ENCODE measurements at regions not wholly inside any gene's neighbourhood (a gene's known extent, or its start where the extent isn't known, plus 50 kb on each side); places are given as distances from the start of the nearest gene placed in this dataset.

DNA sequence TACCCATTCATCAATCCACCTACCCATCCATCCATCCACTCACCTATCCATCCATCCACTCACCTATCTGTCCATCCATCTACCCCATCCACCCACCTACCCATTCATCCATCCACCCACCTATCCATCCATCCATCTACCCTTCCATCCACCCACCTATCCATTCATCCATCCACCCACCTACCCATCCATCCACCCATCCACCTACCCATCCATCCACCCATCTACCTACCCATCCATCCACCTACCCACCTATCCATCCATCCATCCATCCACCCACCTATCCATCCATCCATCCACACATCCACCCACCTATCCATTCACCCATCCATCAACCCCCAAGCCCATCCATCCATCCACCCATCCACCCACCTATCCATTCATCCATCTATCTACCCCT lies 267.1 kb downstream of the MRTFB start:
- TF ChIP-seq CTCF (conservative IDR thresholded peaks at IDR 0.05; ENCODE audit: control insufficient read depth, insufficient read depth, low read depth, low read length) = no peak
- no peak overlapping the region for H3K4me3 ChIP-seq (ENCODE audit: control insufficient read depth, low read depth, low read length)
- no peak for DNase-seq (ENCODE audit: low read depth)

- peak; percentile 42 for DNase-seq (ENCODE audit: low read depth)
- no peak overlapping the region for H3K4me3 ChIP-seq (ENCODE audit: control insufficient read depth, low read depth, low read length)
- no peak for TF ChIP-seq CTCF (conservative IDR thresholded peaks at IDR 0.05; ENCODE audit: control insufficient read depth, insufficient read depth, low read depth, low read length)
These were observed 266.4 kb downstream of the MRTFB start for GRCh38 chr16:14337303-14338191.

DNA sequence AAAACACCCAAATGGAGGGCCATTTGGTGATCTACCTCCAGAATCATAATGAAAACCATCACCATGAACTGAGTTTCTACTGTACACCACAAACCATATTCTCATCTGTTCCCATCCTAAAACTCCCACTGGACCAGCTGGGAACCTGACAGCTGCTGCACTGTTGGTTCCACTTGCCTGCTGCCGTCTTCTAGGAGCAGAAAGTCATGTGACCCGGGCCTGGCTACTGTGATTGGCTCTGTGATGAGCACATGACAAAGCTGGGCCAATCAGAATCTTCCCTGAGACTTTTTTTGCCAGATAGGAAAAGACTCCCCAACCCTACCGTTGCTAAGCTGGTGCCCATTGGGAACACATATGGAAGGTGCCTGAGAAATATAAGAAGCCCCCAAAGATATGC lies 264.2 kb downstream of the MRTFB start:
- no peak overlapping the region for H3K4me3 ChIP-seq (ENCODE audit: control insufficient read depth, low read depth, low read length)
- TF ChIP-seq CTCF (conservative IDR thresholded peaks at IDR 0.05; ENCODE audit: control insufficient read depth, insufficient read depth, low read depth, low read length) = no peak
- no peak for DNase-seq (ENCODE audit: low read depth)

- DNase-seq (ENCODE audit: low read depth) = peak; percentile 80
- H3K4me3 ChIP-seq (ENCODE audit: control insufficient read depth, low read depth, low read length) = no peak overlapping the region
- no peak for TF ChIP-seq CTCF (conservative IDR thresholded peaks at IDR 0.05; ENCODE audit: control insufficient read depth, insufficient read depth, low read depth, low read length)
These were observed 263.4 kb downstream of the MRTFB start for GRCh38 chr16:14334366-14335080.

- H3K4me3 ChIP-seq (ENCODE audit: control insufficient read depth, low read depth, low read length) = no peak overlapping the region
- DNase-seq (ENCODE audit: low read depth) = no peak
- no peak for TF ChIP-seq CTCF (conservative IDR thresholded peaks at IDR 0.05; ENCODE audit: control insufficient read depth, insufficient read depth, low read depth, low read length)
These were observed 262.2 kb downstream of the MRTFB start for GRCh38 chr16:14333361-14333760.

GRCh38 chr16:14331020-14331419 lies 259.9 kb downstream of the MRTFB start:
- TF ChIP-seq CTCF (conservative IDR thresholded peaks at IDR 0.05; ENCODE audit: control insufficient read depth, insufficient read depth, low read depth, low read length) = no peak
- no peak overlapping the region for H3K4me3 ChIP-seq (ENCODE audit: control insufficient read depth, low read depth, low read length)
- no peak for DNase-seq (ENCODE audit: low read depth)
